Esophagus squamous epithelium (tissue), 5 donors: ENCODE measurements at regions not wholly inside any gene's neighbourhood (a gene's known extent, or its start where the extent isn't known, plus 50 kb on each side); places are given as distances from the start of the nearest gene placed in this dataset.

Source experiments
- DNase-seq: peaks from one replicate; lab custom pipeline; 2025; lab: John Stamatoyannopoulos, UW
- H3K27ac ChIP-seq, 4 donors: fragments of 200-600 bp; sonication (generic); one replicate each; pipeline ENCODE4 v1.5.1; 2016 to 2019; ENCODE audit warnings: mild to moderate bottlenecking in 1 of 4
- H3K27me3 ChIP-seq, 4 donors: fragments of 200-600 bp; sonication (generic); 1 replicate in 3 of 4; 2 replicates in 1 of 4; pipeline versions ENCODE4 v1.5.1 to v1.6.0; 2017 to 2021; ENCODE audit warnings: antibody characterized with exemption in 1 of 4
- H3K36me3 ChIP-seq, 3 donors: fragments of 200-600 bp; sonication (generic); one replicate each; pipeline ENCODE4 v1.5.1; 2016 to 2019
- H3K4me1 ChIP-seq, 3 donors: fragments of 200-600 bp; sonication (generic); one replicate each; pipeline ENCODE4 v1.5.1; 2017 to 2019
- H3K4me3 ChIP-seq, 4 donors: fragments of 200-600 bp; sonication (generic); 1 replicate in 3 of 4; 2 replicates in 1 of 4; pipeline ENCODE4 v1.5.1; 2016 to 2019; ENCODE audit warnings: mild to moderate bottlenecking in 2 of 4, moderate library complexity in 1 of 4
- H3K9me3 ChIP-seq, 3 donors: fragments of 200-600 bp; sonication (generic); one replicate each; pipeline ENCODE4 v1.5.1; 2016 to 2019
- POLR2A ChIP-seq, 4 donors: fragments of 450-650 bp; IDR thresholded peaks; one replicate each; pipeline ENCODE4 v1.6.1; 2017; ENCODE audit warnings: antibody characterized with exemption in 4 of 4, mild to moderate bottlenecking in 4 of 4, moderate library complexity in 3 of 4
- WGBS, 2 donors: methylation state at CpG; one replicate each; pipeline ENCODE4 v1.1.5; 2018; 5-methylcytosine and 5-hydroxymethylcytosine counted together
- intact Hi-C: fragments of 100-400 bp; cut with DNase I; formaldehyde crosslinking; loops from one replicate; pipeline ENCODE4 v1.15.0; 2022
- TF ChIP-seq, protein P1 (sequence below), 6 experiments: fragments of 450-650 bp in 4 of 6; fragments of 200-600 bp in 2 of 6; sonication (generic) in 2 of 6; IDR thresholded peaks; one replicate each; pipeline ENCODE4 v1.5.1; 2016 to 2019; ENCODE audit warnings: antibody characterized with exemption in 6 of 6, mild to moderate bottlenecking in 4 of 6, moderate library complexity in 4 of 6
- donor health status: DM: yes; HTN: yes; CAD: no.

DNA sequence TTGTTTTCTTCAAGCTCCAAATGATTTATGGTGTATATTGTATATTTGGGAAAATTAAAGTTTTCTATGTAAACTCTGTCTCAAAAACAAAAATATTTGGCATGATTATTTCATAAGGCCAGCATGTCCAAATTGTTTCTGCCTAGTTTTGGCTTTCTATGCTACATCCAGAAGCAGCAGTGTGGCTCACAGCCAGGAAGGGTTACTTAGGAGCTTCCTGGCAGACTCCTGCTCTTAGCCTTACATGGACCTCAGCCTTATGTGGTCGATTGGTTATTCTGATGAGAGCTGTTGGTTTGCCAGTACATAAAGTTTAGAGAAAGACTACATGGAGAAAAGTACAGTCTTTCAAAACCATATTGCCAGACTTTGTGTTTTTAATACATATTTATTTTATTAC, 297.7 kb upstream of the FAT3 start:
- Histone ChIP-seq H3K27ac (no peak overlapping the region), H3K27me3 (no peaks in the 10 kb centered on the region), H3K9me3 (no peaks in the 10 kb centered on the region), H3K36me3 (no peaks in the 10 kb centered on the region), H3K4me3 (no peak overlapping the region), H3K4me1 (no peaks in the 10 kb centered on the region)
- no peak for TF ChIP-seq POLR2A (IDR thresholded peaks at IDR 0.05)
- TF ChIP-seq, protein P1, sequence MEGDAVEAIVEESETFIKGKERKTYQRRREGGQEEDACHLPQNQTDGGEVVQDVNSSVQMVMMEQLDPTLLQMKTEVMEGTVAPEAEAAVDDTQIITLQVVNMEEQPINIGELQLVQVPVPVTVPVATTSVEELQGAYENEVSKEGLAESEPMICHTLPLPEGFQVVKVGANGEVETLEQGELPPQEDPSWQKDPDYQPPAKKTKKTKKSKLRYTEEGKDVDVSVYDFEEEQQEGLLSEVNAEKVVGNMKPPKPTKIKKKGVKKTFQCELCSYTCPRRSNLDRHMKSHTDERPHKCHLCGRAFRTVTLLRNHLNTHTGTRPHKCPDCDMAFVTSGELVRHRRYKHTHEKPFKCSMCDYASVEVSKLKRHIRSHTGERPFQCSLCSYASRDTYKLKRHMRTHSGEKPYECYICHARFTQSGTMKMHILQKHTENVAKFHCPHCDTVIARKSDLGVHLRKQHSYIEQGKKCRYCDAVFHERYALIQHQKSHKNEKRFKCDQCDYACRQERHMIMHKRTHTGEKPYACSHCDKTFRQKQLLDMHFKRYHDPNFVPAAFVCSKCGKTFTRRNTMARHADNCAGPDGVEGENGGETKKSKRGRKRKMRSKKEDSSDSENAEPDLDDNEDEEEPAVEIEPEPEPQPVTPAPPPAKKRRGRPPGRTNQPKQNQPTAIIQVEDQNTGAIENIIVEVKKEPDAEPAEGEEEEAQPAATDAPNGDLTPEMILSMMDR (IDR thresholded peaks at IDR 0.05), result no peak
- WGBS, 2 donors, result 29 to 31% methylated on average over 1 of the region's 1 CpG
- no peak for DNase-seq
- intact Hi-C loops, result no loop called here

DNA sequence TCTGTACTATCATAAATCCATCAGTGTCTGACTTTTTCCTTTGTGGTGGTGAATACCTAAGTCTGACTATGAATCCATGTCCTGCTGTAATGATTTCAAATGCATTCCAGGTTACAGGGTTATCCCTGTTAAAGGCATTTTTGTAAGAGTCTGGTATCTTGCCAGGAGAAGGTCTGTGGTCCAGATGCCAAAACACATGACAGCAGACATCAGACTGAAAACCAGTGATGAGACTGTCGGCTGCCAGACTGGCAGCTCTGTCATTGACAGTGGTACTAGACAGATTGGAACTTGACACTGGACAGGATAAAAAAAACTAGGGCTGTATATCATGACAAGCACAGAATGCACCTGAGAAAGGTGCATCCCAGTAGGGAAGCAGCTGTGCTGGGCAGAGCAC, 301.8 kb upstream of the FAT3 start:
- no peak overlapping the region for H3K27ac ChIP-seq
- no peaks in the 10 kb centered on the region for H3K36me3 ChIP-seq
- no peak overlapping the region for H3K4me3 ChIP-seq
- H3K4me1 ChIP-seq, result no peaks in the 10 kb centered on the region
- WGBS, 2 donors, result 78 to 88% methylated on average over 1 of the region's 1 CpG
- no peak for DNase-seq
- H3K27me3 ChIP-seq, result no peaks in the 10 kb centered on the region
- no peak for TF ChIP-seq POLR2A (IDR thresholded peaks at IDR 0.05)
- TF ChIP-seq, protein P1 (IDR thresholded peaks at IDR 0.05), result no peak
- H3K9me3 ChIP-seq, result no peaks in the 10 kb centered on the region
- intact Hi-C loops, result no loop called here

DNA sequence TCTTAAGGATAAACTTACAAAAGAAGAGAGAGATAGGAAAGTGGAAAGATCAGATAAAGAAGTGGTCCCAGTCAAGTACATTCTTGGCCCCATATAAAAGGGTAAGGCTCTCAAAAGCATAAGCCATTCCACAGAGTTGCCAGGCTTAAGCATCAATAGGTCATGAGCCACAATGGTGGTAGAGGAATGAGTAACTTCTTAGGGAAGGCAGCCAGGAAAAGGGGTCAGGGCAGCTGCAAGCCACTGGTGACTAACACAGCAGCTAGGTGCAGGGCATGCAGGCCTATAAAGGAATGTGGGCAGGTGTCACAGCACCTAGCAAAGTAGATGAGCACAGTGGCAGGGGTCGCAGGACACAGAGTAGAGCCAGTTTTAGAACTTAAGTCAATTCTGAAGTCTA, 302.6 kb upstream of the FAT3 start:
- Histone ChIP-seq H3K4me1 (no peaks in the 10 kb centered on the region), H3K9me3 (no peaks in the 10 kb centered on the region), H3K27me3 (no peaks in the 10 kb centered on the region), H3K4me3 (no peak overlapping the region), H3K27ac (no peak overlapping the region), H3K36me3 (no peaks in the 10 kb centered on the region)
- 53 to 58% methylated on average over 1 of the region's 1 CpG for WGBS, 2 donors
- intact Hi-C loops, result no loop called here
- DNase-seq, result no peak
- TF ChIP-seq, protein P1 (IDR thresholded peaks at IDR 0.05), result no peak
- TF ChIP-seq POLR2A (IDR thresholded peaks at IDR 0.05), result no peak

DNA sequence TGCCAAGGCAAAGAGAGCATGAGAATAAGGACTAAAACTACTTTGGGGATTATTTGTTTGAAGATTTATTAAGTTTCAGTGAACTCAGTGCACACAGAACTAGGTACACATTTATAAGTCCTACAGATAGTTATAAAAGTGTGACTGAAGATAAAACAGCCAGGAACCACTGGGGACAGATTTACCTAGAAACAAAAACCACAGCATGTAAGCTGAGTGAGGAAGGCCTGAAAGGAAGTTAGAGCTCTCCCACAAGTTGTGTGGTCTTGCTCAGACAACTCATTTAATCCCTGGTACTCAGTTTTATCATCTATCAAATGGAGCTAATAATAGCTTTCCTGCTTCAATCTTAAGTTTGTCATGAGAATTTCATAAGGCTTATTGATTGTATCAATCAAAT, 311.2 kb upstream of the FAT3 start:
- Histone ChIP-seq H3K4me3 (no peak overlapping the region), H3K4me1 (no peaks in the 10 kb centered on the region), H3K9me3 (no peaks in the 10 kb centered on the region), H3K27me3 (no peaks in the 10 kb centered on the region), H3K36me3 (no peaks in the 10 kb centered on the region), H3K27ac (no peak overlapping the region)
- no peak for DNase-seq
- TF ChIP-seq, protein P1 (IDR thresholded peaks at IDR 0.05), result no peak
- TF ChIP-seq POLR2A (IDR thresholded peaks at IDR 0.05), result no peak
- intact Hi-C loops, result no loop called here

DNA sequence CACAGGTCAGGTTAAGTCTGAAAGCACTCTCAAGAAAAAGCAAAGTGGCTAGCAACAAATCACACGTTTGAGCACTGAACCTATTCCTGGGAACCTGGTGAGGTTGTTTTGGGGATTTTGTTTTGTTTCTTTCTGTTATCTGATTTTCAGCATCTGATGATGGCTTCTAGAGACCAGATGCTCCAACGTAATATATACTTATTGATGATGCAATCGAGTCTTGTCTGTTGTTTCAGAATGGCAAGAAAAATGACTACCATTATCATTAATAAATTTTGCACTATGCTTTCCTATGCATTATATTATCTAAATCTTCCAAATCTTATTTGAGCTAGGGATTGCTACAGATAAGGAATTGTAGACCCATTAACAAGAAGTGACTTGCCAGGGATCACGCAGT, 312.3 kb upstream of the FAT3 start:
- no peaks in the 10 kb centered on the region for H3K27me3 ChIP-seq
- 63% methylated on average over 4 of the region's 4 CpGs for WGBS, 2 donors
- H3K9me3 ChIP-seq, result no peaks in the 10 kb centered on the region
- no peak overlapping the region for H3K4me3 ChIP-seq
- H3K4me1 ChIP-seq, result no peaks in the 10 kb centered on the region
- H3K27ac ChIP-seq, result no peak overlapping the region
- TF ChIP-seq, protein P1 (IDR thresholded peaks at IDR 0.05), result no peak
- no peak for TF ChIP-seq POLR2A (IDR thresholded peaks at IDR 0.05)
- DNase-seq, result no peak
- no peaks in the 10 kb centered on the region for H3K36me3 ChIP-seq
- intact Hi-C loops, result no loop called here
